HCT116 (cell line): ENCODE measurements at regions not wholly inside any gene's neighbourhood (a gene's known extent, or its start where the extent isn't known, plus 50 kb on each side); places are given as distances from the start of the nearest gene placed in this dataset.

ENCODE experiments used
- CTCF ChIP-seq, 3 experiments: fragments of 200-600 bp in 1 of 3; sonication (generic) in 1 of 3; IDR thresholded peaks in 2 of 3; conservative IDR thresholded peaks in 1 of 3; 2 replicates each; pipeline ENCODE4 v1.5.1; 2012 to 2017; ENCODE audit warnings: low read depth in 2 of 3, low read length in 2 of 3, antibody characterized with exemption in 1 of 3, borderline replicate concordance in 1 of 3, control low read depth in 1 of 3, mild to moderate bottlenecking in 1 of 3, mixed read lengths in 1 of 3, mixed run types in 1 of 3, moderate library complexity in 1 of 3; ENCODE audit not compliant: insufficient read depth in 1 of 3
- JUND ChIP-seq: IDR thresholded peaks from 2 replicates; pipeline ENCODE4 v1.6.1; 2012
- POLR2A ChIP-seq: IDR thresholded peaks from 2 replicates; pipeline ENCODE4 v1.7.0; 2011; ENCODE audit warnings: borderline replicate concordance; ENCODE audit not compliant: insufficient read depth, insufficient read length; ENCODE audit errors: extremely low read depth
- RAD21 ChIP-seq: IDR thresholded peaks from 2 replicates; pipeline ENCODE4 v1.6.1; 2012; ENCODE audit warnings: low read depth, mild to moderate bottlenecking
- YY1 ChIP-seq: IDR thresholded peaks from 2 replicates; pipeline ENCODE4 v1.6.1; 2011; ENCODE audit warnings: low read length, low read depth, moderate library complexity, mild to moderate bottlenecking; ENCODE audit not compliant: insufficient replicate concordance; ENCODE audit errors: extremely low read depth

GRCh38 chr2:220377482-220378155, 750.2 kb downstream of the SLC4A3 start:
- TF ChIP-seq JUND (no peak), CTCF (IDR thresholded peaks at IDR 0.05 in 2 of 3, conservative IDR thresholded peaks at IDR 0.05 in 1 of 3; ENCODE audit: borderline replicate concordance in 1 of 3, insufficient read depth in 1 of 3, low read depth in 2 of 3, low read length in 2 of 3) (no peak), POLR2A (no peak), RAD21 (no peak), YY1 (no peak)
